NCI-H2029 (cell line): ENCODE measurements at regions not wholly inside any gene's neighbourhood (a gene's known extent, or its start where the extent isn't known, plus 50 kb on each side); places are given as distances from the start of the nearest gene placed in this dataset.
"Not testable (repeated sequence)": the region's sequence is repeated elsewhere in the genome, so short reads cannot be mapped to it uniquely, and the experiment has no call there.

Experiments
- DNase-seq: peaks from one replicate; lab custom pipeline; 2025; lab: John Stamatoyannopoulos, UW

- no peak for DNase-seq
Measured at GRCh38 chr5:4019009-4019769, 423.6 kb downstream of the IRX1 start.

DNA sequence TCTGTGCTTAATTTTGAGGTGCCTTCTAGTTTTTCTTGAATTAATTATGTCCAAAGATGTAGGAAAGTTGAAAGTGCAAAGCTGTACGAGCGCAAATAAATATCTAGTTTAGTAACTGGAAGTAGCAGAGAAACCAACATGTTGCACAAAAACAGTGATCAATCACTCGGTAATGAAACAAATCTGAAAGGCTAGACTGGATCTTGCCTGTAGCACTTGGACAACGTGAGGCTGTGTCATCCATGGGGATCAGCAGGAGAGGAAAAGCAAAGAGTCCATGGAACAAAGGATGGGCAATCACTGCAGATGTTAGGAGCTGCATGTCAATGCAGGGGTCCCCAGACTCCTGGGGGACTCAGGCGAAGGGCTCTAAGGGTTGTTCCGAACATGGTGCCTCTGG is 424.2 kb downstream of the IRX1 start:
- DNase-seq, result no peak

GRCh38 chr5:4020400-4020799 is 424.8 kb downstream of the IRX1 start:
- no peak for DNase-seq

DNA sequence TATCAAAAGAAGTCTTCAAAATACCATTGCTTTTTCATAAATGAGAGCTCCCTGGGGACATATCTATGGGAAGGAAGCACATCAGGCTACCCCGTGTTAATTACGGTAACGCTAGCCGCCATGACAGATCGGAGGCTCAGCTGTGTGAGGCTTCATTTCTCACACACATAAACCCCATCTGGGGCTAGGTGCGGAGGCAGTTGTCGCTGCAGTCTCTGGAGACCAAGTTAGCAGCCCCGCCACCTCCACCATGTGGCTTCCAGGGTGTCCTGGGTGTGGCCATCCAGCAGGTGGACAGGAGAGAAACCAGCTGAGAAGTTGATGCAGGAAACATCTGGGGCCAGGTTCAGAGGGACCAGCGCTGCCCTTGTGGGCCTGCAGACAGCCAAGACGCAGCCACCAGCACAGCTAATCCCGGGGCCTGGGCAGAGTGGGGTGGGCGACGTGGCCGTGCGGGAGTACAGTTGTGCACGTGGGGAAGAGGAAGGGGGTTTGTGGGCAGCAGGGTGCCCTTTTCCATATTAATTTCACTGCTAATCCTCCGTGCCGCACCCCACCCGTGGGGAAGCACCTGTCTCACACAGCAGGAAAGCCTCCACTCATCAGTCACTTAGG is 426.5 kb downstream of the IRX1 start:
- DNase-seq, result no peak

- DNase-seq, result no peak
Measured at GRCh38 chr5:4023091-4023752, 427.6 kb downstream of the IRX1 start.

- DNase-seq, result no peak
Measured at GRCh38 chr5:4023753-4024335, 428.2 kb downstream of the IRX1 start.

DNA sequence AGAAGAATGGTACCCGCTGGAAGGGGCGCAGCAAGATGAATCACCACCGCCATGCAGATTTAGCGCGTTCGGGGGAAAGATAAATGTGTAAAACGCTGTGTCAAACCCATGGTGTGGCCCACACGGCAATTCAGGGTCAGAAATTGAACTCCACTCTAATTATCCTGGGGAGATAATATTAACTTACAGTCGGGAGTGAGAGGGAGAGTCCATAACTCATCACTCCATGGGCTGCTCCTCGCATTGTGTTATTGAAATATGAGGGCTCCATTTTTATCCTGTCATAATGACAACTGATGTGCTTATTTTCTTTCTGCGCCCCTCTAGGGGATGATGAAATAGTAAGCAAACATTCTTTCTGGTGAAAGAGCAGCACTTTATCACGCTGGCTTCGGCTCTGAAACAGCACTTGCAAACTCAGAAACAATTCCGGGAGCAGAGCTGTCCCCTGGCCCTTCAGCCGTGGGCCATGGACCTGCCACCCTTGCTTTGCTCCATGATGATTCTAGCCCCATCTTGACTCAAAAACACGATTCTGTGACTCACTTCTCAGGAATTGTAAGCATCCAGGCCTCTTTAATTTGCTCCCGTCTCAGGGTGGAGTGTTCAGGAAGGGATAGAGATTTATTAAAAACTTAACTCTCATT is 431.6 kb downstream of the IRX1 start:
- DNase-seq, result no peak

- DNase-seq, result no peak
Measured at GRCh38 chr5:4028384-4028783, 432.8 kb downstream of the IRX1 start.

GRCh38 chr5:4033546-4033945 is 437.9 kb downstream of the IRX1 start:
- DNase-seq, result not testable (repeated sequence)

DNA sequence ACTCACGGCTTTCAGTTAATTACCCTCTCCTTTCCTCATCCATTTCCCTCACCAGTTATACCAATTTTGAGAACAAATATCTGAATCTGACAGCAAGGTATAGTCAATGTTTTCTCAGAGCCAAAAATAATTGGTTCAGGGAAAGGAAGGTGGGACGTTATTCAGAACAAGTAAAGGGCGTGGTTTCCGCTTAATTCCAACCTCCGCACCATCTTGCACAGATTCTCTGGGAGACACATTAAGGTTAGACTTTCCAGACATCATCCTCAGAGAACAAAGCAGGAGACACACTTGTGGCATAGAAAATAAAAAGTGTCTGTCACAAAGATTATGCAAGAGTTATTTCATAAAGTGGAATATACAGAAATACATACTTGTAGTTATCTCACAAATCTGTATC is 441.2 kb downstream of the IRX1 start:
- DNase-seq, result no peak

DNA sequence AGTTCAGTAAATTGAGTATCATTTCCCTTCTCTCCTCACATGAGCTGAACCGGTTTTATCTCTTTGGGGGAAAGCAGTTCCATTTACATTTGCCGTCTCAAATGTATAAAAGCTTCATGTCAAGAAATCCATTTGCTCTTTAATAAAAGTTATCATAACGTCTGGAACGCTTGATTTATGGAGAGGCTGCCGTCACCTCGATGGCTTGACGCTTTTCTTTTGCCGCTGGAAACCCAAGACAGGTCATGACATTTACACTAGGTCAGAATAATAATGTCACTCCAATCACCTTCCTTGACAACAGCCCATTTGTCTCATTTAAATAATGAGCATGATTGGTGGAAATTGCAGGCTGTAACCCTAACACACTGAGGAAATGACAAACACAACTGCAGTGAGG is 443.4 kb downstream of the IRX1 start:
- DNase-seq, result no peak

DNA sequence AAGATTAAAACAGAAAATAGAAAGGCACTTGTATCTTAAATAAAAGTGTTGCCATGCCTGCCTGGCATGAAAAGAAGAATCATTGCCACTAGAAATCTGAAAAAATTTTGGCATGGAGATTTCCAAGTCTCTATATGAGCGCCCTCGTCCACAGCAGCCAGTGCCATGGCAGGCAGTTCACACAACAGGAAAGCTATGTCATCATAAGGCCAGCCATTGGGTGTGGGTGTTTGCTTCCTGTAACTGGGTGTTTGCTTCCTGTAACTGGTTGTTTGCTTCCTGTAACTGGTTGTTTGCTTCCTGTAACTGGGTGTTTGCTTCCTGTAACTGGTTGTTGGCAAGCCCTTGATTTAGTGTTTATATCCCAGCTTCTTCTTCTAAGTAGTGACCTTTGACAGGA is 446.7 kb downstream of the IRX1 start:
- DNase-seq, result no peak

- no peak for DNase-seq
Measured at GRCh38 chr5:4043135-4043534, 447.5 kb downstream of the IRX1 start.

DNA sequence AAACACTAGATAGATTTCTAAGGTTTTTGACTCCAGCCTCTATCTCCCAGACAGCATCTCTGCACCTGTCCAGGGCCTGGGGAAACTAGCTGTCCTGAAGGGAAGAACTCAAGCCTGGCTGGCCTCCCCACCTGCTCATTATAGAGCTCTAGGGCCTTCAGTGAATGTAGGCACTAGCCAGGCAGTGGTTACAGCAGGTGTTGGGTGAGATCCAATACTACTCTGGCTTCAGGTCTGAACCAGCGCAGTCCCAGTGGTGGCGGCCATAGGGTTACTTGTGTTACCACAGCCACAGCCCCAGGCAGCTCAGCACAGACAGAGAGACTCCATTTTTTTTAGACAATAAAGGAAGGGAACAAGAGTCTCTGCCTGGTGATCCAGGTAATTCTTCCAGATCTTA is 449.2 kb downstream of the IRX1 start:
- DNase-seq, result no peak

GRCh38 chr5:4048398-4048797 is 452.8 kb downstream of the IRX1 start:
- no peak for DNase-seq

DNA sequence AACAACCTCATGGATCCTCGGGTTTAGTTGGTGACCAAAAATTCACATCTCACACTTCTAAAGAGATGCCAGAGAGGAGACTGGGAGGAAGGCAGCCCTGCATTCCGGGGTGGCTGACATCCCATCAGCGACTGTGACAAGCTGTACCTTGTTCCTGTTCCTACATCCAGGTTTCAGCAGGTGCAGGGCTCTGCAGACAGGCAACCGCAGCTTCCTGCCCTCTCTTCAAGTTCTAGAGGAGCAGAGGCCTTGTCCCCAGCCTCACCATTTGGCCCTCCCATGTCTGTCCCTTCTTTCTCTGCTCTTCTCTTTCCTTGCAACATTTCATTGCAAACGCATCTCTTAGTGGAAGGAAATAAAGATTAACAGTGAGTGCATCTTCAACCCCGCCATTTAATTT is 454.6 kb downstream of the IRX1 start:
- DNase-seq, result no peak

DNA sequence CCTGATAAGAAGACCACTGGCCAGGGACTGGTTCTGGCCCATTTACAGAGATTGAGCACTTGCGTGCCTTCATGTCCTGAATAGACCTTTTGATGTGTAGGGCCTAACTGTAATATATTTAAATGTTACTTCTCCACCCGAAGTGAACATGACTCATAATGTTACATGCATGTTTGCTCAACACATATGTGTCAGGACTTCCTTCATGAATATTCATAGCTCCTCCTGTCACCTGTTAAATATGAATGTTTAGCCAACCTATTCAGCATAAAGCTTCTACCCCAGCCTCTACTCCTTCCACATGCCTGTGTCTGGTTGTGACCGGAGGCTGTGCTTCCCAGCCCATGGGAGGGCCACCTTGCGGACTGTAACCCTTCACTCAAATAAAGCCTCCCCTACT is 457.5 kb downstream of the IRX1 start:
- no peak for DNase-seq

- DNase-seq, result no peak
Measured at GRCh38 chr5:4054092-4054491, 458.5 kb downstream of the IRX1 start.

DNA sequence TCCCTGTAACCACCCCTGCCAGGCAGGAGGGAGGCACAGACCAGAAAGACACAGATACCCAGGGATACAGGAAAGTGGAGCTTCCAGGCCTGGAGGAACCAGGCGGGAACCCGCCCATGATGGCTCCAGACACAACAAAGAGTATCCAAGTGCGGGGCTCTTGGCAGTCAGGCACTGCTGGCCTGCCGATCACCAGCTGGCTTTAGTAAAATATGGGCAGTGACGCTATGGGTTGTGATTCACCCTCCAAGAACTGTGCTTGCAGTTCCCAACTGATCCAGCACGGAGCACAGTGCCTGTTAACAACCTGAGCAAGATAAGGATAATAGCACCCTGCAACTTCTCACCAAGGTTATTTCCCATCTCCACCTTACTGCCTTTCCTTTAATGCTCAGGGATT is 463.3 kb downstream of the IRX1 start:
- DNase-seq, result no peak

- no peak for DNase-seq
Measured at GRCh38 chr5:4065472-4066320, 470.1 kb downstream of the IRX1 start.

DNA sequence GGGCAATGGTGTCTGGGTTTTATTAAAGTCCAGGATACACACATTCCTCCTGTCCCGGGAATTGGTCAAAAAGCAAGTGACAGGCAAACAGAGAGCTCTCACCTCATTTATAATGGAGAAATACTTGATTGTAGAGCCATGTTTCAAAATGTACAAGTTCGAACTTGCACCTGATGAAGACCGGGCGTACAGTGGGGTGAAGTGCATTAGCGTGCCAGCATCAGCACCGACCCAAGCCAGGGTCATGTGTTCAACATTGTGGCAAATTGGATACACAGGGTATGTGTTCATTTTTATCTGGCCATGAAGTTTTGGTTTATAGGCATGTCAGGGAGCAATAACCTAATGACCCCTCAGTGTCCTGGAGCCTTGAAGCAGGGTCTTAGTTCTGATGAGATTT is 472.5 kb downstream of the IRX1 start:
- DNase-seq, result no peak

DNA sequence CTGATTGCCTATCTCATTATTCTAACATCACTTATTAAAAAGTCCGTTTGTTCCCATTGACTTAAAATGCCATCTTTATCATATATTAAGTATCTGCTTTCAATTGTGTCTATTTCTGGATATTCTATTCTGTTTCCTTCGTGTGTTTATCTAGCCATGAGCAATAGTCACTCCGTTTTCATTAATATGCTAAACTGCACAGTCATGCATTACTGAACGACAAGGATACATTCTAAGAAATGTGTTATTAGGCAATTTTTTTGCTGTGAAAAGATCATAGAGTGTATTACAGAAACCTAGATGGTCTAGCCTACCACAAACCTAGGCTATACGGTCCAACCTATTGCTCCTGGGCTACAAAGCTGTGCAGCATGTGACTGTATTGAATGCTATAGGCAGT is 482.9 kb downstream of the IRX1 start:
- DNase-seq, result no peak
